CD4-positive, CD25-positive, alpha-beta regulatory T cell (primary cell): ENCODE measurements at regions not wholly inside any gene's neighbourhood (a gene's known extent, or its start where the extent isn't known, plus 50 kb on each side); places are given as distances from the start of the nearest gene placed in this dataset.

Experiments used
- ATAC-seq, 2 donors: fragments of 150-1000 bp; cut with Tn5 transposase; one replicate each; pipeline ENCODE4 v1.10.0; 2021; ENCODE audit warnings: low read depth in 2 of 2, moderate number of reproducible peaks in 2 of 2, moderate library complexity in 1 of 2
- DNase-seq, 3 donors: peaks; one replicate each; pipeline versions ENCODE4 v3.0.0 to v3.0.0-alpha.2; 2012 to 2022; ENCODE audit warnings: mixed read lengths in 1 of 3
- H3K27ac ChIP-seq: one replicate; pipeline ENCODE4 v1.7.0; 2013; ENCODE audit warnings: mild to moderate bottlenecking, low read length; ENCODE audit not compliant: insufficient read depth, poor library complexity, severe bottlenecking
- H3K27me3 ChIP-seq: one replicate; pipeline ENCODE4 v1.7.0; 2013; ENCODE audit warnings: low read length; ENCODE audit not compliant: control insufficient read depth, insufficient read depth
- H3K36me3 ChIP-seq: one replicate; pipeline ENCODE4 v1.7.0; 2013; ENCODE audit warnings: mild to moderate bottlenecking, low read length, moderate library complexity; ENCODE audit not compliant: control insufficient read depth, insufficient read depth
- H3K4me1 ChIP-seq: 2 replicates; pipeline ENCODE4 v1.7.0; 2013; ENCODE audit warnings: mild to moderate bottlenecking, low read length; ENCODE audit not compliant: insufficient read depth, control insufficient read depth, poor library complexity, severe bottlenecking
- H3K4me3 ChIP-seq: one replicate; pipeline ENCODE4 v1.7.0; 2013; ENCODE audit warnings: low read depth, mild to moderate bottlenecking, low read length, moderate library complexity
- H3K9me3 ChIP-seq, 2 experiments: 1 replicate in 1 of 2; 2 replicates in 1 of 2; pipeline ENCODE4 v1.7.0; 2013; ENCODE audit warnings: low read length in 2 of 2, mild to moderate bottlenecking in 1 of 2, moderate library complexity in 1 of 2; ENCODE audit not compliant: control insufficient read depth in 2 of 2
- H3K27ac Mint-ChIP-seq, 3 donors: one replicate each; pipeline ENCODE4 v1.8.0; 2020 to 2022; ENCODE audit warnings: mild to moderate bottlenecking in 3 of 3, mixed read lengths in 3 of 3, moderate library complexity in 2 of 3
- H3K27me3 Mint-ChIP-seq: one replicate; pipeline ENCODE4 v1.8.0; 2022; ENCODE audit warnings: mild to moderate bottlenecking, mixed read lengths
- H3K36me3 Mint-ChIP-seq: one replicate; pipeline ENCODE4 v1.8.0; 2020; ENCODE audit warnings: mixed read lengths
- H3K4me1 Mint-ChIP-seq, 4 donors: one replicate each; pipeline ENCODE4 v1.8.0; 2020 to 2022; ENCODE audit warnings: mixed read lengths in 4 of 4, mild to moderate bottlenecking in 1 of 4
- H3K4me3 Mint-ChIP-seq, 4 donors: one replicate each; pipeline ENCODE4 v1.8.0; 2020 to 2022; ENCODE audit warnings: mild to moderate bottlenecking in 4 of 4, mixed read lengths in 4 of 4, moderate library complexity in 3 of 4
- H3K9me3 Mint-ChIP-seq, 7 donors: one replicate each; pipeline ENCODE4 v1.8.0; 2020 to 2022; ENCODE audit warnings: mixed read lengths in 7 of 7, mild to moderate bottlenecking in 3 of 7, moderate library complexity in 2 of 7

GRCh38 chr4:79185526-79186045, 140.3 kb downstream of the NAA11 start:
- Mint-ChIP-seq H3K4me1 (peaks cover 0 to 3% (median 0%) of the 10 kb centered on the region in 4 donors), H3K9me3 (peaks cover 0 to 7% (median 3%) of the 10 kb centered on the region in 7 donors), H3K4me3 (no peak overlapping the region), H3K27me3 (no peaks in the 10 kb centered on the region), H3K36me3 (no peaks in the 10 kb centered on the region), H3K27ac (no peak overlapping the region)
- Histone ChIP-seq H3K27me3 (peaks cover 2% of the 10 kb centered on the region), H3K4me3 (no peak overlapping the region), H3K4me1 (no peaks in the 10 kb centered on the region), H3K36me3 (no peaks in the 10 kb centered on the region), H3K27ac (no peak overlapping the region), H3K9me3 (no peaks in the 10 kb centered on the region)
- DNase-seq (no peak), ATAC-seq (no peak)

- H3K9me3 Mint-ChIP-seq = peaks cover 1 to 7% (median 3%) of the 10 kb centered on the region in 7 donors
- Histone ChIP-seq H3K36me3 (no peaks in the 10 kb centered on the region), H3K4me1 (no peaks in the 10 kb centered on the region), H3K27ac (no peak overlapping the region), H3K27me3 (peaks cover 2% of the 10 kb centered on the region), H3K4me3 (no peak overlapping the region), H3K9me3 (no peaks in the 10 kb centered on the region)
- H3K4me3 Mint-ChIP-seq = no peak overlapping the region
- no peak for ATAC-seq
- H3K27ac Mint-ChIP-seq = no peak overlapping the region
- peaks cover 0 to 1% (median 0%) of the 10 kb centered on the region in 4 donors for H3K4me1 Mint-ChIP-seq
- no peaks in the 10 kb centered on the region for H3K36me3 Mint-ChIP-seq
- peaks cover 2% of the 10 kb centered on the region for H3K27me3 Mint-ChIP-seq
- DNase-seq = no peak
These were observed 141.4 kb downstream of the NAA11 start for GRCh38 chr4:79184476-79184875.

GRCh38 chr4:79182209-79182608, 143.7 kb downstream of the NAA11 start:
- Histone ChIP-seq H3K27me3 (peaks cover 2% of the 10 kb centered on the region), H3K4me1 (no peaks in the 10 kb centered on the region), H3K9me3 (no peaks in the 10 kb centered on the region), H3K27ac (no peak overlapping the region), H3K4me3 (no peak overlapping the region), H3K36me3 (no peaks in the 10 kb centered on the region)
- ATAC-seq (no peak), DNase-seq (no peak)
- Mint-ChIP-seq H3K27me3 (peaks cover 7% of the 10 kb centered on the region), H3K36me3 (no peaks in the 10 kb centered on the region), H3K4me1 (no peaks in the 10 kb centered on the region), H3K27ac (no peak overlapping the region), H3K4me3 (no peak overlapping the region), H3K9me3 (peaks cover 0 to 7% (median 1%) of the 10 kb centered on the region in 7 donors)

GRCh38 chr4:79181190-79181589, 144.7 kb downstream of the NAA11 start:
- DNase-seq = no peak
- Histone ChIP-seq H3K27ac (no peak overlapping the region), H3K9me3 (no peaks in the 10 kb centered on the region), H3K36me3 (no peaks in the 10 kb centered on the region), H3K4me3 (no peak overlapping the region), H3K27me3 (peaks cover 2% of the 10 kb centered on the region), H3K4me1 (no peaks in the 10 kb centered on the region)
- Mint-ChIP-seq H3K27ac (no peak overlapping the region), H3K27me3 (peaks cover 8% of the 10 kb centered on the region), H3K4me1 (no peaks in the 10 kb centered on the region), H3K4me3 (no peak overlapping the region), H3K9me3 (peaks cover 0 to 7% (median 1%) of the 10 kb centered on the region in 7 donors), H3K36me3 (no peaks in the 10 kb centered on the region)
- ATAC-seq = no peak

- no peak overlapping the region for H3K27ac ChIP-seq
- no peaks in the 10 kb centered on the region for H3K4me1 ChIP-seq
- H3K4me3 ChIP-seq = no peak overlapping the region
- H3K9me3 ChIP-seq = no peaks in the 10 kb centered on the region
- H3K27me3 Mint-ChIP-seq = peaks cover 9% of the 10 kb centered on the region
- DNase-seq (no peak), ATAC-seq (no peak)
- no peaks in the 10 kb centered on the region for H3K36me3 ChIP-seq
- no peaks in the 10 kb centered on the region for H3K36me3 Mint-ChIP-seq
- no peaks in the 10 kb centered on the region for H3K27me3 ChIP-seq
- no peaks in the 10 kb centered on the region for H3K4me1 Mint-ChIP-seq
- no peak overlapping the region for H3K27ac Mint-ChIP-seq
- H3K4me3 Mint-ChIP-seq = no peak overlapping the region
- peaks cover 0 to 7% (median 1%) of the 10 kb centered on the region in 7 donors for H3K9me3 Mint-ChIP-seq
These were observed 147.1 kb downstream of the NAA11 start for GRCh38 chr4:79178760-79179159.

- no peak overlapping the region for H3K4me3 Mint-ChIP-seq
- no peaks in the 10 kb centered on the region for H3K9me3 ChIP-seq
- DNase-seq (no peak), ATAC-seq (no peak)
- no peak overlapping the region for H3K4me3 ChIP-seq
- peaks cover 0 to 7% (median 1%) of the 10 kb centered on the region in 7 donors for H3K9me3 Mint-ChIP-seq
- no peaks in the 10 kb centered on the region for H3K27me3 ChIP-seq
- H3K27ac Mint-ChIP-seq = no peak overlapping the region
- H3K27ac ChIP-seq = no peak overlapping the region
- H3K36me3 Mint-ChIP-seq = no peaks in the 10 kb centered on the region
- peaks cover 12% of the 10 kb centered on the region for H3K27me3 Mint-ChIP-seq
- no peaks in the 10 kb centered on the region for H3K36me3 ChIP-seq
- H3K4me1 Mint-ChIP-seq = no peaks in the 10 kb centered on the region
- no peaks in the 10 kb centered on the region for H3K4me1 ChIP-seq
These were observed 148.5 kb downstream of the NAA11 start for GRCh38 chr4:79177388-79177787.

- no peaks in the 10 kb centered on the region for H3K4me1 Mint-ChIP-seq
- no peaks in the 10 kb centered on the region for H3K27me3 ChIP-seq
- H3K4me3 Mint-ChIP-seq = no peak overlapping the region
- no peak overlapping the region for H3K27ac ChIP-seq
- ATAC-seq = no peak
- peaks cover 12% of the 10 kb centered on the region for H3K27me3 Mint-ChIP-seq
- H3K36me3 Mint-ChIP-seq = no peaks in the 10 kb centered on the region
- no peak for DNase-seq
- no peaks in the 10 kb centered on the region for H3K9me3 ChIP-seq
- no peak overlapping the region for H3K4me3 ChIP-seq
- peaks cover 0 to 7% (median 1%) of the 10 kb centered on the region in 7 donors for H3K9me3 Mint-ChIP-seq
- no peaks in the 10 kb centered on the region for H3K4me1 ChIP-seq
- no peak overlapping the region for H3K27ac Mint-ChIP-seq
- no peaks in the 10 kb centered on the region for H3K36me3 ChIP-seq
These were observed 149.5 kb downstream of the NAA11 start for GRCh38 chr4:79176351-79176750.

- Histone ChIP-seq H3K27me3 (no peaks in the 10 kb centered on the region), H3K9me3 (no peaks in the 10 kb centered on the region), H3K4me1 (no peaks in the 10 kb centered on the region), H3K36me3 (no peaks in the 10 kb centered on the region), H3K4me3 (no peak overlapping the region), H3K27ac (no peak overlapping the region)
- H3K36me3 Mint-ChIP-seq = no peaks in the 10 kb centered on the region
- no peak overlapping the region for H3K4me3 Mint-ChIP-seq
- peaks cover 0 to 7% (median 1%) of the 10 kb centered on the region in 7 donors for H3K9me3 Mint-ChIP-seq
- H3K27me3 Mint-ChIP-seq = peaks cover 12% of the 10 kb centered on the region
- no peak overlapping the region for H3K27ac Mint-ChIP-seq
- H3K4me1 Mint-ChIP-seq = no peaks in the 10 kb centered on the region
- no peak for ATAC-seq
- no peak for DNase-seq
These were observed 150.1 kb downstream of the NAA11 start for GRCh38 chr4:79175716-79176115.
